Lung (tissue), 11 donors: ENCODE measurements at regions not wholly inside any gene's neighbourhood (a gene's known extent, or its start where the extent isn't known, plus 50 kb on each side); places are given as distances from the start of the nearest gene placed in this dataset.

Source experiments
- ATAC-seq: fragments of 200-7000 bp; cut with Tn5 transposase; one replicate; pipeline ENCODE4 v1.9.1; 2020; ENCODE audit warnings: moderate number of reproducible peaks; ENCODE audit not compliant: insufficient read depth, low FRiP score
- DNase-seq, 3 donors: peaks; one replicate each; pipeline ENCODE4 v3.0.0-alpha.2; 2013 to 2017
- H3K27ac ChIP-seq, 2 donors: one replicate each; pipeline ENCODE4 v1.5.1; 2013; ENCODE audit warnings: mild to moderate bottlenecking in 2 of 2, moderate library complexity in 2 of 2, control low read depth in 1 of 2, inconsistent platforms in 1 of 2, low read depth in 1 of 2, low read length in 1 of 2
- H3K27me3 ChIP-seq, 3 donors: one replicate each; pipeline ENCODE4 v1.5.1; 2013; ENCODE audit warnings: low read length in 2 of 3; ENCODE audit not compliant: control insufficient read depth in 3 of 3, insufficient read depth in 3 of 3
- H3K36me3 ChIP-seq, 4 donors: one replicate each; pipeline ENCODE4 v1.5.1; 2013; ENCODE audit warnings: low read length in 4 of 4, mild to moderate bottlenecking in 1 of 4, moderate library complexity in 1 of 4; ENCODE audit not compliant: control insufficient read depth in 4 of 4, insufficient read depth in 4 of 4
- H3K4me1 ChIP-seq, 5 donors: one replicate each; pipeline ENCODE4 v1.5.1; 2013; ENCODE audit warnings: low read length in 5 of 5, mild to moderate bottlenecking in 2 of 5, moderate library complexity in 1 of 5; ENCODE audit not compliant: control insufficient read depth in 5 of 5, insufficient read depth in 5 of 5
- H3K4me3 ChIP-seq: one replicate; pipeline ENCODE4 v1.5.1; 2013; ENCODE audit warnings: mild to moderate bottlenecking, control low read depth, moderate library complexity
- H3K9ac ChIP-seq, 2 donors: one replicate each; pipeline ENCODE4 v1.5.1; 2013; ENCODE audit warnings: low read length in 2 of 2, control low read depth in 1 of 2; ENCODE audit not compliant: insufficient read depth in 1 of 2
- H3K9me3 ChIP-seq, 4 donors: one replicate each; pipeline ENCODE4 v1.5.1; 2013; ENCODE audit warnings: low read length in 3 of 4, mild to moderate bottlenecking in 1 of 4, moderate library complexity in 1 of 4; ENCODE audit not compliant: control insufficient read depth in 4 of 4, insufficient read depth in 3 of 4
- WGBS, 2 donors: extraction: QIAGEN DNeasy Blood & Tissue Kit; methylation state at CpG; one replicate each; pipeline ENCODE4 v1.1.7; 2013; 5-methylcytosine and 5-hydroxymethylcytosine counted together
- TF ChIP-seq, protein P1 (sequence below): IDR thresholded peaks from 2 replicates; pipeline ENCODE4 v1.5.1; 2012; ENCODE audit warnings: mild to moderate bottlenecking; ENCODE audit errors: control extremely low read depth, extremely low read depth
- donor health status: control.
- donor health status: control.
- donor health status: Bipolar disorder and iron deficiency.
- donor health status: healthy.
- donor health status: DM: yes; HTN: yes; CAD: no.

DNA sequence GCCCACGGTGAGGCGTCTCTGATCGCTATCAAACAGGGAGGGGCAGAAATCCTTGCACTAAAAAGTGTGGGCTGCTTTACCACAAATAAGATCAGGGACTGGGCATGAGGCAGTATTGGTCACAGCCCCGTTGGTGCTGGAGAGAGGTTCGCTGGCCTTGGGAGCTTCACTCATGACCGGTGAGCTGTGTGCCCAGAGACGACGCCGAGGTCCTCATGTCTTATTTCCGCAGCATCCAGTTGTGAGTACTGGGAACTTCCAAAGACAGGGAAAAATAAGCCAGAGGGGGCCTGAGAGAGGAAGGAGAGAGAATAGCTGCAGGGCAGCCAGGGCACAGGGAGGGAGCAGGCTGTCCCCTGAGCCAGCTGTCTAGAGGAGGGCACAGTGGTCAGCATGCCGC, 154.2 kb upstream of the PRKCQ start:
- Histone ChIP-seq H3K9ac (no peak overlapping the region), H3K27ac (no peak overlapping the region), H3K4me1 (peaks cover 0 to 18% (median 0%) of the 10 kb centered on the region in 5 donors), H3K9me3 (peaks cover 0 to 2% (median 0%) of the 10 kb centered on the region in 4 donors), H3K27me3 (no peaks in the 10 kb centered on the region), H3K4me3 (no peak overlapping the region), H3K36me3 (no peaks in the 10 kb centered on the region)
- WGBS, 2 donors: 77 to 86% methylated on average over 11 of the region's 11 CpGs
- no peak for ATAC-seq
- DNase-seq: no peak
- TF ChIP-seq, protein P1, sequence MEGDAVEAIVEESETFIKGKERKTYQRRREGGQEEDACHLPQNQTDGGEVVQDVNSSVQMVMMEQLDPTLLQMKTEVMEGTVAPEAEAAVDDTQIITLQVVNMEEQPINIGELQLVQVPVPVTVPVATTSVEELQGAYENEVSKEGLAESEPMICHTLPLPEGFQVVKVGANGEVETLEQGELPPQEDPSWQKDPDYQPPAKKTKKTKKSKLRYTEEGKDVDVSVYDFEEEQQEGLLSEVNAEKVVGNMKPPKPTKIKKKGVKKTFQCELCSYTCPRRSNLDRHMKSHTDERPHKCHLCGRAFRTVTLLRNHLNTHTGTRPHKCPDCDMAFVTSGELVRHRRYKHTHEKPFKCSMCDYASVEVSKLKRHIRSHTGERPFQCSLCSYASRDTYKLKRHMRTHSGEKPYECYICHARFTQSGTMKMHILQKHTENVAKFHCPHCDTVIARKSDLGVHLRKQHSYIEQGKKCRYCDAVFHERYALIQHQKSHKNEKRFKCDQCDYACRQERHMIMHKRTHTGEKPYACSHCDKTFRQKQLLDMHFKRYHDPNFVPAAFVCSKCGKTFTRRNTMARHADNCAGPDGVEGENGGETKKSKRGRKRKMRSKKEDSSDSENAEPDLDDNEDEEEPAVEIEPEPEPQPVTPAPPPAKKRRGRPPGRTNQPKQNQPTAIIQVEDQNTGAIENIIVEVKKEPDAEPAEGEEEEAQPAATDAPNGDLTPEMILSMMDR: no peak

GRCh38 chr10:6729861-6730344, 149.8 kb upstream of the PRKCQ start:
- Histone ChIP-seq H3K27me3 (peaks cover 0 to 3% (median 0%) of the 10 kb centered on the region in 3 donors), H3K27ac (no peak overlapping the region), H3K36me3 (no peaks in the 10 kb centered on the region), H3K9me3 (peaks cover 0 to 4% (median 0%) of the 10 kb centered on the region in 4 donors), H3K9ac (no peak overlapping the region), H3K4me1 (peaks cover 0 to 8% (median 0%) of the 10 kb centered on the region in 5 donors), H3K4me3 (no peak overlapping the region)
- ATAC-seq (no peak), DNase-seq (peak; percentile 64 to 79 (median 78))
- TF ChIP-seq, protein P1: no peak
- 17 to 26% methylated on average over 7 of the region's 7 CpGs for WGBS, 2 donors

DNA sequence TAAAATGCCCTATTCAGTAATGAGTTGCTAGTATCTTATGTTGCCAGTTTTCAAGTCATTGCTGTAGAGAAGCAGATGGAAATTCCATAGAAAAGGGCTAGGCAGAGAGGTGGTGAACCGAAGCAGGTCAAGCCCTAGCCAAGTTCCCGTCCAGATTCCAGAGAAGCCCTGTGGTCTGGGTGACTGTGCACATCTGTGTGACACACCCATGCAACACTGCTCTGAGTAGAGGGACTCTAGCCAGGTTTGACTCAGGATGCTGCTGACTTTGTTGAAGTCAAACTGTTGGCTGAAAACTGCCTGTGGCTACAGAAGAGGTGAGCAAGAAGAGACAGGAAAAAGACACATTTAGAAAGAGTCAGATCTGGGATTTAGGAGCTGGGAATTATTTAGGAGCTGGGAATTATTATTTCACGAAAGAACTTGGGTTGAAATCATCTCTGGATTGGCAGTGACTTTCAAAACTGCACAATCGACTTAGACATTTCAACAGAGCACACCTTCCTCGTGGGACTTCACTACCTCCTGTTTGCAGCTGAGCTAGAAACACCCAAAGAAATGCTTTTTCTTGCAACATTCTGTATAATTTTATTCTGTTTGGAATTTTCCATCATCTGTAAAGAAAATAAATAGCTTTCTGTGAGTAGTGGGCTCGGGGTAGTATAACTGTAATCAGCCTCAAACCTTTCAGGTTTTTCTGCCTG, 149.1 kb upstream of the PRKCQ start:
- peaks cover 0 to 3% (median 0%) of the 10 kb centered on the region in 3 donors for H3K27me3 ChIP-seq
- no peak overlapping the region for H3K9ac ChIP-seq
- H3K4me3 ChIP-seq: no peak overlapping the region
- H3K27ac ChIP-seq: no peak overlapping the region
- WGBS, 2 donors: 62 to 70% methylated on average over 6 of the region's 6 CpGs
- H3K4me1 ChIP-seq: peaks cover 0 to 8% (median 0%) of the 10 kb centered on the region in 5 donors
- H3K9me3 ChIP-seq: peaks cover 0 to 4% (median 0%) of the 10 kb centered on the region in 4 donors
- DNase-seq (no peak), ATAC-seq (no peak)
- H3K36me3 ChIP-seq: no peaks in the 10 kb centered on the region
- TF ChIP-seq, protein P1: no peak
